RPMI8226 (cell line): ENCODE measurements at regions not wholly inside any gene's neighbourhood (a gene's known extent, or its start where the extent isn't known, plus 50 kb on each side); places are given as distances from the start of the nearest gene placed in this dataset.

ENCODE experiments used
- DNase-seq: peaks from one replicate; pipeline ENCODE4 v3.0.0-alpha.2; 2015

DNA sequence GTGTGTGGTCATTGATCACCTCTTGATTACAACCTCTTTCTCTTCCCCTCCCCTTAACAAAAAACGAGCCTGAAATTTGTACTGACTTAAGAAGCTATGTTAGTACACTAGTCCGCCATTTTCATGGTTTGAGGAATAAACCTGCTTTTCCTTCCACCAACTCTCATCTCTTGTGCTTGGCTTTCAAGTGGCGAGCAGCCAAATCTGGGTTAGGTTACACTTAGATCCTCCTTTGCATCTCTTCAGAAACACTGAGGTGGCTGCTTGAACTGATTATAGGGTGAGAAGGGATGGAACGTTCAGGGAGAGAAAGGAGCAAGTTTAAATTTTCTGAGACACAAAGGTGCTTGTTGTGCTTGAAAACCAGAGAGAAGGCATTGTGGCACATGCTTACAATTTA lies 2171.4 kb downstream of the LRRC4C start:
- no peak for DNase-seq

DNA sequence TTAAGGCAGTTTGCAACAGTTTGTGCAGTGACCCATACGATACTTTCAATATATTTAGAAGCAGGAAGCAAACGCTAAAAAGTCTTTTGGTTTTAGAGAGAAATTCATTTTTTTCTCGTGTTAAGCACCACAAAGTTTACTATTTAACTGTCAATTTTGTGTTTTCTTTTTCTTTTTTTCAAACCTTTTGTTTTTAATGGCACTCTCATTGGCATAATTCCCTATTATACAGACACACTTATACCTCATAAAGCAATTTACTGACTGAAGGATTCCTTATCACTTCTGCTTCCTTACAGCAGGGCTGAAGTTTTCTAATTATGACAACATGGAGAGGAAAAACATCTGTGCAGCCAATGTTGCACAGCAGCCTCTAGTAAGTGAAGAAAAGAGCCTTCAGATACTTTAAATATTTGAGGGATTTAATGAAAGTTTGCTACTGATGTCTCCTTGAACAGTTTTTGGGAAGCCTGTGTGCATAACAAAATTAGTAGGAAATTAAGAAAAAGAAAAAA lies 2191.2 kb downstream of the LRRC4C start:
- DNase-seq: no peak

GRCh38 chr11:39255648-39256047 lies 2203.8 kb downstream of the LRRC4C start:
- no peak for DNase-seq

- no peak for DNase-seq
Measured at GRCh38 chr11:39249566-39250365, 2209.7 kb downstream of the LRRC4C start.

DNA sequence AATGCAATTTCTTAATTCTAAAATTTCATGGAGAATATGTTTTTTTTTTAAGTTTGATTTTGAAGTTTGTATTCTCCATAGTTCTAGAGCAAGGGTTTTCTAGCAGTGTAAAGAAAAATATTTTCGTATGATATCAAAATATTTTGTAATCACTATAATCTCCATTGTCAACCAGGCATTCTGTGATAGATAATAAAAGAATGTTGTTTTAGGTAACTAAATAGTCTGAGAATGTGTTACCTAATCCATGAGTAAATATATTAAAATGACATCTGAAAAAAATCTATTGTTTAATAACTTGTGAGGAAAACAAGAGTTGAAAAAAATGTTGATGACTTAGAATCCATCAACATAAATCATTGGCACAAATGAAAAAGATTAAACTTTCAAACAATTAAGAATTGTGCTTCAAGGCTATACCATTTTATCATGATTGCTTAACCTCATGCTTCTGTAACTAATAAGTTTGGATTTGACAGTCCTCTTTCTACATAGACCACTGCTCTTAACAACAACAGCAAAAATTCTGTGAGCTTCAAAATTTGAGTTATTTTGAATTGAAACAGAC lies 2211.8 kb downstream of the LRRC4C start:
- no peak for DNase-seq

GRCh38 chr11:39239553-39239952 lies 2219.9 kb downstream of the LRRC4C start:
- DNase-seq: no peak

- DNase-seq: no peak
Measured at GRCh38 chr11:39236916-39237315, 2222.5 kb downstream of the LRRC4C start.

GRCh38 chr11:39221550-39222138 lies 2237.8 kb downstream of the LRRC4C start:
- no peak for DNase-seq

DNA sequence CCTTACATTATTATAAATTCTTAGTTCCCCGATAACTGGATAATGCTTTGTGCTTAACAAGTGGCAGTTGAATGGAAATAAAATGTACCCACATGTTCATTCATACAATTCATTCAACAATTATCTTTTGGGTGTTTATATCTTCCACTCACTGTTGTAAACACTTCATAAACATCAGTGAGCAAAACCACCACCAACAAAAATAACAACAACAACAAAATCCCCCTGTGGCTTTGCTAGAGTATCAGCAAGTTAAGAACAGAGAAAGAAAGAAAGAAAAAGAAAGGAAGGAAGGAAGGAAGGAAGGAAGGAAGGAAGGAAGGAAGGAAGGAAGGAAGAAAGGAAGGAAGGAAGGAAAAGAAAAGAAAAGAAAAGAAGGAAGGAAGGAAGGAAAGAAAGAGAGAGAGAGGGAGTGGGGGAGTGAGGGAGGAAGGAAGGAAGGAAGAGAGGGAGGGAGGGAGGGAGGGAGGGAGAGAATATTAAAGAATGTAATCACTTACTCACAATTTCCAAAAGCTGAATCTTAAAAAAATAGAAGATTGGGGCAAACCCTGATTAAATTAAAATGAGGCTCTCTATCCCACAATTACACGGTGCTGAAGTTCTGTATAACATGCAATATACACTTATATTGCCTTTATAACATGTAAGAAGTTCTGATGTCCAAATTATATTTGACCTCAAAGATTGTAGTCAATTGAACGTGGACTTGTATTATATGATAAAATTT lies 2238.8 kb downstream of the LRRC4C start:
- no peak for DNase-seq

DNA sequence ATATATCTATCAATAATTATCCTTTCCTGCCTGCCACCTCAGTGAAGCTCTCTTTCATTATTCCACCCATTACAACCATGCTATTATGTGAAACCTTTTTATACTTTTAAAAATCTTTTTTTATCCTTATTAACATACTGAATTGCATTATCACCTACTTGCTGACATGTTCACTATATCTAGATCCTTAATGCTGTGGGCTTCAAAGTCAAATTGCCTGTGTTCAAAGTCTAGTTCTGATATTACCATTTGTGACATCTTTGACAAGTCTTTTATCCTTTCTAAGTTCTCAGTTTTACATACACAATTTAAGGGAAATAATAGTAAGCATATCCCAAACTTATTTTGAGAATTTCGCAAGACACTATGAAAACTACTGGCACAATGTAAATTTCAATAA lies 2239.4 kb downstream of the LRRC4C start:
- DNase-seq: no peak

DNA sequence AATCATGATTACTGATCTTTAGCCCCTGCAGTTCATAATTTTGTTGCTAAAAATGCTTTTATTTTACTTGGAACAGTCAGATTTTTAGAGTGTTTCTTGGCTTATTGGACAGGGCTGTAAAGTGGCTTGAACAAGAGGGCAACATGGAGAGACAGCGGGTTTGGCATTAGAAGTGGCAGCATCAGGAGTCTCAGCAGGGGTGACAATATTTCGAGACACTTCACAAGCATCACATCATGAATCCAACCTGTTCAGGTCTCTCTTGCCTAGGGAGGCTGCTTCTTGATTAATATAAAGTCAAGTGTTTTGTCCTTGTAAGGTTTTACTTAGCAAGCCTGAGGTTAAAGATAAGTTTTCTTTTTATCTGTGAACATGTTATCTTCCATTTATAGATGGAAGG lies 2249.5 kb downstream of the LRRC4C start:
- no peak for DNase-seq

- DNase-seq: no peak
Measured at GRCh38 chr11:39205236-39205995, 2254.0 kb downstream of the LRRC4C start.

GRCh38 chr11:39192671-39193070 lies 2266.8 kb downstream of the LRRC4C start:
- no peak for DNase-seq

- no peak for DNase-seq
Measured at GRCh38 chr11:39190751-39191150, 2268.7 kb downstream of the LRRC4C start.

- no peak for DNase-seq
Measured at GRCh38 chr11:39177678-39178077, 2281.8 kb downstream of the LRRC4C start.

GRCh38 chr11:39174965-39175364 lies 2284.5 kb downstream of the LRRC4C start:
- no peak for DNase-seq

- DNase-seq: no peak
Measured at GRCh38 chr11:39174196-39174595, 2285.3 kb downstream of the LRRC4C start.

GRCh38 chr11:39165021-39165420 lies 2294.4 kb downstream of the LRRC4C start:
- DNase-seq: no peak

DNA sequence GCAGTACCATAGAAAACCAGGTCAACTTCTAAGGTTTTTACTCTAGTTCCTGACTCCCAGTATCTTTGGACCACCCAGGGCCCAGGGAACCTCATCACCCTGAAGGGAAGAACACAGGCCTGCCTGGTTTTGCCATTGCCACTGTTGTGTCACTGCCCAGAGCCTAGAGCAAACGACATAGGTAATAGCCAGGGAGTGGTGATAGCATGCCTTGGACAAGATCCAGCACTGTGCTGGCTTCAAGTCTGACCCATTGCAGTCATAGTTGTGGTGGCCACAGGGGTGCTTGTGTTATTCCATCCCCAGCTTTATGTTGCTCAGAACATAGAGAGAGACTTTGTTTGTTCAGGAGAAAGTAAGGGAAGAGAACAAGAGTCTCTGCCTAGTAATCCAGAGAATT lies 2310.2 kb downstream of the LRRC4C start:
- no peak for DNase-seq

- no peak for DNase-seq
Measured at GRCh38 chr11:39145346-39145745, 2314.1 kb downstream of the LRRC4C start.

- DNase-seq: no peak
Measured at GRCh38 chr11:39144351-39145130, 2314.9 kb downstream of the LRRC4C start.

GRCh38 chr11:39139581-39139980 lies 2319.9 kb downstream of the LRRC4C start:
- no peak for DNase-seq
